ENCODE measurements at regions not wholly inside any gene's neighbourhood (a gene's known extent, or its start where the extent isn't known, plus 50 kb on each side); places are given as distances from the start of the nearest gene placed in this dataset.

DNA sequence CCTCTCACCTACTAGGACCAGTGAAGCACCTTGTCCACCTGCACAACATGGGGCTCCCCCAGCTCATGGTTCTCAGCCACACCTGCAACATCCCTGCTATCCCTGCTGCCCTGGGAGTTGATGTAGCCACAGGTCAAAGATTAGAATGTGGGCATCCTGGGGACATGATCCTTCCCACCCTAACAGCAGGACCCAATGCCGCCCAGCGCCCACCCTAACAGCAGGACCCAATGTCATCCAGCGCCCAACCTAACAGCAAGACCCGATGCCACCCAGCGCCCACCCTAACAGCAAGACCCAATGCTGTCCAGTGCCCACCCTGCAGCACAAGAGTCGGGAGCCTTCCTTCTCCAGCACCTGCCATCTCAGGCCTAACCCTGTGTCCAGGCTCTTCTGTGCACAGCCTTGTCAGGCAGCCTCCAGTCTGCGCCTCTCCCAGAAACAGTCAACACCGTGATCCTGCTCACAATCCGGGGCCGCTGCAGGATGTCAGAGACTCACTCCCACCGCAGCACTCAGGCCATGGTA is 237.3 kb upstream of the SALL3 start:
- TF ChIP-seq, protein P1, sequence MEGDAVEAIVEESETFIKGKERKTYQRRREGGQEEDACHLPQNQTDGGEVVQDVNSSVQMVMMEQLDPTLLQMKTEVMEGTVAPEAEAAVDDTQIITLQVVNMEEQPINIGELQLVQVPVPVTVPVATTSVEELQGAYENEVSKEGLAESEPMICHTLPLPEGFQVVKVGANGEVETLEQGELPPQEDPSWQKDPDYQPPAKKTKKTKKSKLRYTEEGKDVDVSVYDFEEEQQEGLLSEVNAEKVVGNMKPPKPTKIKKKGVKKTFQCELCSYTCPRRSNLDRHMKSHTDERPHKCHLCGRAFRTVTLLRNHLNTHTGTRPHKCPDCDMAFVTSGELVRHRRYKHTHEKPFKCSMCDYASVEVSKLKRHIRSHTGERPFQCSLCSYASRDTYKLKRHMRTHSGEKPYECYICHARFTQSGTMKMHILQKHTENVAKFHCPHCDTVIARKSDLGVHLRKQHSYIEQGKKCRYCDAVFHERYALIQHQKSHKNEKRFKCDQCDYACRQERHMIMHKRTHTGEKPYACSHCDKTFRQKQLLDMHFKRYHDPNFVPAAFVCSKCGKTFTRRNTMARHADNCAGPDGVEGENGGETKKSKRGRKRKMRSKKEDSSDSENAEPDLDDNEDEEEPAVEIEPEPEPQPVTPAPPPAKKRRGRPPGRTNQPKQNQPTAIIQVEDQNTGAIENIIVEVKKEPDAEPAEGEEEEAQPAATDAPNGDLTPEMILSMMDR (IDR thresholded peaks at IDR 0.05; ENCODE audit: poor library complexity, severe bottlenecking), result no peak
- TF ChIP-seq MXI1 (conservative IDR thresholded peaks at IDR 0.05; ENCODE audit: poor library complexity, severe bottlenecking) (no peak), POLR2AphosphoS5 (IDR thresholded peaks at IDR 0.05) (no peak)
